ENCODE measurements at regions not wholly inside any gene's neighbourhood (a gene's known extent, or its start where the extent isn't known, plus 50 kb on each side); places are given as distances from the start of the nearest gene placed in this dataset.
A peak's percentile ranks its signal among the peaks of the same experiment; 100 is the strongest.

DNA sequence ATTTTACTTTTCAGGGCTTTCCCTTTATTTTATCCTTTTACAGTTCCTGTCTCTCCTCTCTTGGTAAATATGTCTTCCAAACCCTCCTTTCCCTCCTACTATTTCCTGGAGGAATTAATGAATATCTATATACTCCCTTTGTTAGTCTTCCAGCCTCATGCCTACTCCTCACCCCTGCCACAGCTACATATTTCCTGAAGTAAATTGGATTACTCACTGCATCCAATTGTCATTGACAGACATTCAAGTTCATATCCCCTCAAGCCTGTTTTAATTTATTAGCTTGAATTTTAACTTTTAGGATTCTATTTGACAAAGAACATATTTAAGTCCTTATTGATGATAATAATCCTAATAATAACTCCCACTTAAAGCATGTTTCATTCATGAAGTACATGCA, 314.5 kb downstream of the TMEM161B start:
- Histone ChIP-seq H3K4me1 (ENCODE audit: control insufficient read depth in 3 of 3, insufficient read depth in 2 of 3, low read depth in 1 of 3, low read length in 2 of 3) (no peaks in the 10 kb centered on the region), H3K36me3 (ENCODE audit: control insufficient read depth in 3 of 3, insufficient read depth in 2 of 3, low read depth in 1 of 3, low read length in 3 of 3) (no peaks in the 10 kb centered on the region)
- no peak for FAIRE-seq

DNA sequence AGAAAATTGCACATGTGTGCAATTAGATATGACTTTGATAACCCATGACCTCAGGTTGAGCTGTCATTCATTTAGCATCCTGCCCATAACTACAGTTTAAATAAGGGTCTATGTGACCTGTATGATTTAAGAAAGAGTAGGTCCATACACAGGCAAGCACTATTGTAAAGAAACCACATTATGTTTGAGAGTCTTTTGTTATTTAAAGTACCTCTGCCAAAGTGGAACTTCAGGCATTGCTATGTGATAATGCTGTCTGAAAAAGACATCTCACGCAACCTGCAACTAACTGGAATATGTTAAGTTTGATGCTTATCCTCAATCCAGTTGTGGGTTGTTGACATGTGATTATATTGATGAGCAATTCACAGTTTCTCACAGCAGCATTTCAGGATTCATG, 317.0 kb downstream of the TMEM161B start:
- no peaks in the 10 kb centered on the region for H3K27me3 ChIP-seq (ENCODE audit: control insufficient read depth in 3 of 3, insufficient read depth in 3 of 3, low read length in 3 of 3)
- 85 to 94% (median 85%) methylated on average over 1 of the region's 1 CpG for WGBS, 3 donors
- no peaks in the 10 kb centered on the region for H3K36me3 ChIP-seq (ENCODE audit: control insufficient read depth in 3 of 3, insufficient read depth in 2 of 3, low read depth in 1 of 3, low read length in 3 of 3)
- no peaks in the 10 kb centered on the region for H3K9me3 ChIP-seq (ENCODE audit: control insufficient read depth in 2 of 2, insufficient read depth in 1 of 2, low read depth in 1 of 2, low read length in 1 of 2)
- H3K4me1 ChIP-seq (ENCODE audit: control insufficient read depth in 3 of 3, insufficient read depth in 2 of 3, low read depth in 1 of 3, low read length in 2 of 3): no peaks in the 10 kb centered on the region
- no peak for DNase-seq
- no peak overlapping the region for H3K4me3 ChIP-seq (ENCODE audit: low read depth in 1 of 3, low read length in 3 of 3)
- H3K27ac ChIP-seq (ENCODE audit: low read depth in 1 of 3, low read length in 2 of 3): no peak overlapping the region
- no peak for FAIRE-seq

More for the DNA sequence above, 314.5 kb downstream of the TMEM161B start:
- H3K27me3 ChIP-seq (ENCODE audit: control insufficient read depth in 3 of 3, insufficient read depth in 3 of 3, low read length in 3 of 3): no peaks in the 10 kb centered on the region
- H3K4me3 ChIP-seq (ENCODE audit: low read depth in 1 of 3, low read length in 3 of 3): no peak overlapping the region
- no peaks in the 10 kb centered on the region for H3K9me3 ChIP-seq (ENCODE audit: control insufficient read depth in 2 of 2, insufficient read depth in 1 of 2, low read depth in 1 of 2, low read length in 1 of 2)
- H3K27ac ChIP-seq (ENCODE audit: low read depth in 1 of 3, low read length in 2 of 3): no peak overlapping the region
- DNase-seq: no peak

DNA sequence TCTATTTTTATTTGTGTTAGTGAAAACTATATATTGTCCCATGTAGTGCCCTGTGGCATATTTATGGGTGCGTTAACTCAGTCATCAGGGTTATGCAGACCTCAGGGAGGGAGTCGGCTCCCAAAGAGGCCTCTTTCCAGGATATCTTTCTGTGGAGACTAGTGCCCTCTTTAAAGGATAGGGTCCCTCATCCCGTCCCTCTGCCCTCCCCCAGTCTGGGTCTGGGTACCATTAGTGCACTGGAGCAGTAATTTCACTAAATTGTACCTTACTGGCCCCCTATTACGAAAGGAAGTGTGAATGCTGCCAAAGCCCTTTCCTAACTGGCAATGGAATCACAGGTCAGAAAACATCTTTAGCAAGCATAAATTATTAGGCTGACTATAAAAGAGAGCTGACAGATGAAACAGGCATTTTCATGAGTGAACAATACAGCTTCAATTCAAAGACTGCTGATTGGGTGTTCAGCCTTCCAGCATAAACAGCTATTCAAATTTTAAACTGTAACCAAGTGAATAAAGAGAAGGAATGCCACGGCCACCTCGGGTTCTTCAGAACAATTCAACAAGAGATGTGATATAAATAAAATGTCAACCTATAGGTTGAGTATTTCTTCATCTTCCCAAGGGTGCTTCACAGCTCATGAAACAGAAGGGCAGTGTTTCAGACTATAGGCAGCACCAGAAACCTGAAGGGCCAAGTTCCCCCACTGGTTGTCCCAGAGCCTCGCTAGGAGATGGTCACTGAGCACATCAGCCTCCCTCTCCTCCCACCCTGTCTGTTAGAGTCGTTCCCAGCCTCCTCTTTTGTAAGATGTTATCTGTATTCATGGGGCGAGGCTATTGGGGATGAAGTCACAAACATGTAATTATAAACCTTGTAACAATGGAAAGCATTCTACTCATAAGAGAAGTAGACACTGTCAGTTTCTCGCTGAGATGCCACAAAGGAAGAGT, 318.7 kb downstream of the TMEM161B start:
- no peak overlapping the region for H3K27ac ChIP-seq (ENCODE audit: low read depth in 1 of 3, low read length in 2 of 3)
- no peak overlapping the region for H3K4me3 ChIP-seq (ENCODE audit: low read depth in 1 of 3, low read length in 3 of 3)
- H3K4me1 ChIP-seq (ENCODE audit: control insufficient read depth in 3 of 3, insufficient read depth in 2 of 3, low read depth in 1 of 3, low read length in 2 of 3): no peaks in the 10 kb centered on the region
- no peak for DNase-seq
- 55 to 62% (median 55%) methylated on average over 10 of the region's 10 CpGs for WGBS, 3 donors
- no peaks in the 10 kb centered on the region for H3K36me3 ChIP-seq (ENCODE audit: control insufficient read depth in 3 of 3, insufficient read depth in 2 of 3, low read depth in 1 of 3, low read length in 3 of 3)
- H3K27me3 ChIP-seq (ENCODE audit: control insufficient read depth in 3 of 3, insufficient read depth in 3 of 3, low read length in 3 of 3): no peaks in the 10 kb centered on the region
- H3K9me3 ChIP-seq (ENCODE audit: control insufficient read depth in 2 of 2, insufficient read depth in 1 of 2, low read depth in 1 of 2, low read length in 1 of 2): no peaks in the 10 kb centered on the region
- FAIRE-seq: no peak

DNA sequence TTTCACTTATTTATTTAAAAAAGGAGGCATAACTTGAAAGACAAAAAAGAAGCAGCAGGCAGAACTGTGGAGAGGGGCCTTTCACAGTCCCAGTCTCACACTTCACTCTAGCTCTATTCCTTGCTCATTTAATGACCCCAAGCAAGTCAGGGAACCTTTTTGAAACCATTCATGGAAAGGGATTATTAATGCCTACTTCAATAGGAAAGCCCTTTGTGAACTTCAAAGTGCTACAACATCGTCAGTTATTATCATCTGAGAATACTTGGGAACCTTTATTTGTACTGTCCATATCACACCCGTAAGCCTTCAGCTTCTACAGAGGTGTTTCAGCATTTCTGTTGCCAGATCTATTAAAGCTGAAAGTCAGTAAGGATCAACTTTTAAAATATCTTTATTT, 320.2 kb downstream of the TMEM161B start:
- Histone ChIP-seq H3K27ac (ENCODE audit: low read depth in 1 of 3, low read length in 2 of 3) (no peak overlapping the region), H3K27me3 (ENCODE audit: control insufficient read depth in 3 of 3, insufficient read depth in 3 of 3, low read length in 3 of 3) (no peaks in the 10 kb centered on the region), H3K9me3 (ENCODE audit: control insufficient read depth in 2 of 2, insufficient read depth in 1 of 2, low read depth in 1 of 2, low read length in 1 of 2) (no peaks in the 10 kb centered on the region), H3K4me1 (ENCODE audit: control insufficient read depth in 3 of 3, insufficient read depth in 2 of 3, low read depth in 1 of 3, low read length in 2 of 3) (no peaks in the 10 kb centered on the region), H3K4me3 (ENCODE audit: low read depth in 1 of 3, low read length in 3 of 3) (no peak overlapping the region), H3K36me3 (ENCODE audit: control insufficient read depth in 3 of 3, insufficient read depth in 2 of 3, low read depth in 1 of 3, low read length in 3 of 3) (no peaks in the 10 kb centered on the region)
- FAIRE-seq (no peak), DNase-seq (no peak)
- WGBS, 3 donors: 52 to 76% (median 59%) methylated on average over 2 of the region's 2 CpGs

DNA sequence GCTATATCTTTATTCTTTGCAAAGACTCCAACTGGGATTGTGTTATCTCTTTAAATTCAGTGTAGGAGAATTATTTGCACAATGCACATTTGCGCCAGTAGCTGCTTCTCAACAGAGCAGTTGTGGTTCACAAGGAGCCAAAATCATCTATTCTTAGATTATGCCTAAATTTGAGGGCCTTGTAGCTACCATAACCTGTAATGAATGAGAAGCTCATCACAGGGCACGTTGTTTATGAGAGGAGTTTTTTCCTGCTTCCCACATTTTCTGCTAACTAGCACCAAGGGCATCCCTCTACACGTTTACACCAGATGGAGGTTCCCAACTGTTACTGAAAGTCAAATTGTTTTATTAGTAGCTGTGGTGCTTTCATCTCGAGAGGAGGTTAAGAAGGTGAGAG, 322.4 kb downstream of the TMEM161B start:
- Histone ChIP-seq H3K9me3 (ENCODE audit: control insufficient read depth in 2 of 2, insufficient read depth in 1 of 2, low read depth in 1 of 2, low read length in 1 of 2) (no peaks in the 10 kb centered on the region), H3K4me3 (ENCODE audit: low read depth in 1 of 3, low read length in 3 of 3) (peak overlapping the region in 1 of 3 donors; percentile 13), H3K27me3 (ENCODE audit: control insufficient read depth in 3 of 3, insufficient read depth in 3 of 3, low read length in 3 of 3) (no peaks in the 10 kb centered on the region), H3K27ac (ENCODE audit: low read depth in 1 of 3, low read length in 2 of 3) (no peak overlapping the region), H3K36me3 (ENCODE audit: control insufficient read depth in 3 of 3, insufficient read depth in 2 of 3, low read depth in 1 of 3, low read length in 3 of 3) (no peaks in the 10 kb centered on the region), H3K4me1 (ENCODE audit: control insufficient read depth in 3 of 3, insufficient read depth in 2 of 3, low read depth in 1 of 3, low read length in 2 of 3) (no peaks in the 10 kb centered on the region)
- DNase-seq (no peak), FAIRE-seq (no peak)
- WGBS, 3 donors: 42 to 54% (median 45%) methylated on average over 4 of the region's 4 CpGs

DNA sequence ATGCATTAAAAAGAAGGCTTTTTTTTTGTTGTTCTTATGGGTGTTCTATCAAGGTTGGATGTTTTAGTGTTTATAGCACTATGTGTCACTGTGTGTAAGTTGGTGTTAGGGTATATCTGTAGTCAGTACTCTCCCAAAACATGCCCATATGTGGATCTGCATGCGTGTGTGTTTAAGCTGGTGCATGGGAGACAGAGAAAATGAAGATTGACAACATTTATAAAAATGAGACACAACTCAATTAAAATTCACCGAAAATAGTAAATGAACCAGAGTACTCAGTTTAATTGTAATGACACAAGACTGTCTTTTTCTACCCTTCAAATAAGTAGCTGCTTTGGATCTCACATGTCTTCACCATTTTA, 323.4 kb downstream of the TMEM161B start:
- Histone ChIP-seq H3K27ac (ENCODE audit: low read depth in 1 of 3, low read length in 2 of 3) (no peak overlapping the region), H3K4me1 (ENCODE audit: control insufficient read depth in 3 of 3, insufficient read depth in 2 of 3, low read depth in 1 of 3, low read length in 2 of 3) (no peaks in the 10 kb centered on the region), H3K4me3 (ENCODE audit: low read depth in 1 of 3, low read length in 3 of 3) (no peak overlapping the region), H3K27me3 (ENCODE audit: control insufficient read depth in 3 of 3, insufficient read depth in 3 of 3, low read length in 3 of 3) (no peaks in the 10 kb centered on the region), H3K9me3 (ENCODE audit: control insufficient read depth in 2 of 2, insufficient read depth in 1 of 2, low read depth in 1 of 2, low read length in 1 of 2) (no peaks in the 10 kb centered on the region), H3K36me3 (ENCODE audit: control insufficient read depth in 3 of 3, insufficient read depth in 2 of 3, low read depth in 1 of 3, low read length in 3 of 3) (no peaks in the 10 kb centered on the region)
- no peak for FAIRE-seq
- WGBS, 3 donors: 85 to 87% (median 85%) methylated on average over 2 of the region's 2 CpGs
- no peak for DNase-seq

DNA sequence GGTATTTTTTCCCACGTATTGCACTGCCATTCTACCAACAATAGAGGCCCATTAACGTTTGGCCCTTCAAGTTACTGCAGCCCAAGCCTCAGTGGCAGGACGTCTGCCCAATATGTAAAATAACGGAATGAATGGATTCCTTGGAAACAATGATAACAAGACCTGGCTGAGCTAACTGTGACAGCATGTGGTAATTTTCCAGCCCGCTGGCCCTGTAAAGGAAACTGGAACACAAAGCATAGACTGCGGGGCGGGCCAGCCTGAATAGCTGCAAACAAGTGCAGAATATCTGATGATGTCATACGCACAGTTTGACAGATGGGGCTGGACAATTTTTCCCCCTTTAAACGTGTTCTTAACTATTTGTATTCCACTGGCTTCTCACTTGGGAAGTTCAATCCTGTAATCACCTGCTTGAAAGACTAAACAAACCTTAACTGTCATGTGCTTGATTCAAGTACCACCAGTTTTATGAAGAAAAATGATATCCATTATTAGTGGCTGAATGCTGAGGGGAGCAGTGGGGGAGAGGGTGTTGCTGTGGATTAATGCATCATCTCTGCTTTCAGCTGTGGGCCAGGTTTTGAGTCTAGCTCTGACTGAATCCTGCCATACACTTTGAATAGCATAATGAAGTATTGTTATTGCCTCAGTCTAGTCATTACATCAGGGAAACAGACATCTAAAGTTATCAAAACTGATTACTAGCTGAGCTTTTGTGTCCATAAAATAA, 323.9 kb downstream of the TMEM161B start:
- Histone ChIP-seq H3K27ac (ENCODE audit: low read depth in 1 of 3, low read length in 2 of 3) (no peak overlapping the region), H3K36me3 (ENCODE audit: control insufficient read depth in 3 of 3, insufficient read depth in 2 of 3, low read depth in 1 of 3, low read length in 3 of 3) (no peaks in the 10 kb centered on the region), H3K27me3 (ENCODE audit: control insufficient read depth in 3 of 3, insufficient read depth in 3 of 3, low read length in 3 of 3) (no peaks in the 10 kb centered on the region), H3K9me3 (ENCODE audit: control insufficient read depth in 2 of 2, insufficient read depth in 1 of 2, low read depth in 1 of 2, low read length in 1 of 2) (no peaks in the 10 kb centered on the region), H3K4me3 (ENCODE audit: low read depth in 1 of 3, low read length in 3 of 3) (no peak overlapping the region), H3K4me1 (ENCODE audit: control insufficient read depth in 3 of 3, insufficient read depth in 2 of 3, low read depth in 1 of 3, low read length in 2 of 3) (no peaks in the 10 kb centered on the region)
- 25 to 34% (median 32%) methylated on average over 9 of the region's 9 CpGs for WGBS, 3 donors
- peak in 1 of 2 donors; percentile 2 for DNase-seq
- FAIRE-seq: no peak

DNA sequence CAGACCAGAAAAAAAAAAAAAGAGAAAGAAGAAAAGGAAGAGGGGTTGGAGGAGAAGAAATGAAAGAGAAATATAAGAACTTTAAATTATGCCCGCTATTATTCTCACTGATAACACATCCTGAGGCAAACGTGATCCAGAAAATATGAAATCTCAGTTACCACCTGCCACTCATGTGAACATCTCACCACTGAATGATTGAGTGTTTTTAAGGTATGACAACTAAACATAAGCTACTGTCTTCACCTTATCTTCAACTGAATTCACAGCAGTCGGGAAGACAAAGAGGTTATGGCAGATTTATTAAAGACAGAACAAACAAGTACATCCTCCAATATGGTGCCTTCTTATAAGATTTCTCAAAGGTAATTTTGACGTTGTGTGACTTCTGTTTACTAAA, 327.9 kb downstream of the TMEM161B start:
- FAIRE-seq (no peak), DNase-seq (no peak)
- H3K4me3 ChIP-seq (ENCODE audit: low read depth in 1 of 3, low read length in 3 of 3): no peak overlapping the region
- 53 to 66% (median 54%) methylated on average over 4 of the region's 4 CpGs for WGBS, 3 donors
- no peak overlapping the region for H3K27ac ChIP-seq (ENCODE audit: low read depth in 1 of 3, low read length in 2 of 3)
- H3K27me3 ChIP-seq (ENCODE audit: control insufficient read depth in 3 of 3, insufficient read depth in 3 of 3, low read length in 3 of 3): no peaks in the 10 kb centered on the region
- no peaks in the 10 kb centered on the region for H3K9me3 ChIP-seq (ENCODE audit: control insufficient read depth in 2 of 2, insufficient read depth in 1 of 2, low read depth in 1 of 2, low read length in 1 of 2)
- H3K4me1 ChIP-seq (ENCODE audit: control insufficient read depth in 3 of 3, insufficient read depth in 2 of 3, low read depth in 1 of 3, low read length in 2 of 3): no peaks in the 10 kb centered on the region
- H3K36me3 ChIP-seq (ENCODE audit: control insufficient read depth in 3 of 3, insufficient read depth in 2 of 3, low read depth in 1 of 3, low read length in 3 of 3): no peaks in the 10 kb centered on the region
